ENCODE measurements at regions not wholly inside any gene's neighbourhood (a gene's known extent, or its start where the extent isn't known, plus 50 kb on each side); places are given as distances from the start of the nearest gene placed in this dataset.

DNA sequence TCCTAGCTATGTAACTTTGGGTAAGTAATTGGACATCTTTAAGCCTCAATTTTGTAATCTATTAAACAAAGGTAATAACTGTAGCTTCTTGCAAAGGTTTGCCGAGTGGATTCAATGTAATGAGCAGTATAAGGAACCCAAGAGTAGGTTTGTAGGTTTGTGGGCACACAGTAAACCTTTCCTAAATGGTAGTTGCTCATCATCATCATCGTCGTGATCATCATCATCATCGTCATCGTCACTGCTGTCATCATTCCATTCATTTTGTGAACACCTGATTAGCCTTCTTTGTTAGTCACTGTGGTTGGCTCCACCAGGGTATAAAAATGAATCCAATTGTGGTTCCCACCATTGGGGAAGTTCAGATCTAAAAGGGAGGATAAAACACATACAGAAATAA, 223.1 kb upstream of the KIRREL3 start:
- DNase-seq (ENCODE audit: low read depth): no peak

DNA sequence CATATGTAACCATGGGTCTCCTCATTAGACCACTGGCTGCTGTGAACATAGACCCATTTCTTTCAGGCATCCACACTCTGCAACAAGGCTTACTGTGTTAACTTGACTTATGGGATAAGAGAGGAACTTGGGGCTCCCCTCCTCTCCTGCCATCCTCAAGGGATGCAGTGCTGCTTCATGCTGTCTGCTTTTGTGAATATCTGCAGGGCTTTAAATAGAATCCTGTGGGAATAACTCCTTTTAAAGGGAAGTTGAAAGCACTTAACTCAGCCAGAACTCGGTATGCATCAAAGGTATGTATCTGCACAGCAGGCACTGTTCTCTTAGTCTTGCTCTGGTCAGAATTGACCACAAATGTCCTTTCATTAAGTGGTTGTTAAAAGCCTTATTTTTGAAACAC, 222.5 kb upstream of the KIRREL3 start:
- DNase-seq (ENCODE audit: low read depth): no peak

DNA sequence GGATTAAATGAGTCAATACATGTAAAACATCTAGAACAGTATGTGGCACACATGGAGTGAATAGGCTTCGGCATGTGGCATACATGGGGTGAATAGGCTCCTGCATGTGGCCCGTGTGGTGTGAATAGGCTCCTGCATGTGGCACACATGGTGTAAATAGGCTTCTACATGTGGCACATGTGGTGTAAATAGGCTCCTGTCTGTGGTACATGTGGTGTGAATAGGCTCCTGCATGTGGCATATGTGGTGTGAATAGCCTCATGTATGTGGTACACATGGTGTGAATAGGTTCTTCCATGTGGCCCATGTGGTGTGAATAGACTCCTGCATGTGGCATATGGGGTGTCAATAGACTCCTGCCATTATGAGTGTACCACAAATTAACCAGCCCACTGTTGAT, 219.1 kb upstream of the KIRREL3 start:
- DNase-seq (ENCODE audit: low read depth): no peak

DNA sequence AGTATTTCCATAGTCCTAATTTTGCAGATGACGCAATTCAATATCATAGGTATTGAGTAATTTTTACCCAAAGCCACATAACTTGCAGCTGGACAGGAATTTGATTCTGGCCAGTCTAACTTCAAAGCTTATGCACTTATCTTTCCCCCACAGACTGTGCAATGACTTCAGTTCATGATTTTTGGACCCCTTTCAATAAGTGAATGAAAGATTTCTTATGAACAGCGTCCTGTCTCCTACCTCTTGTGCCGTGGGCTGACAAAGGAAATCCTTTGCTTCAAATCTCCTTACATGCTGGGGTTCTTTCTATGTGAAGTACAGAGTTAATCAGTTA, 217.7 kb upstream of the KIRREL3 start:
- DNase-seq (ENCODE audit: low read depth): no peak

DNA sequence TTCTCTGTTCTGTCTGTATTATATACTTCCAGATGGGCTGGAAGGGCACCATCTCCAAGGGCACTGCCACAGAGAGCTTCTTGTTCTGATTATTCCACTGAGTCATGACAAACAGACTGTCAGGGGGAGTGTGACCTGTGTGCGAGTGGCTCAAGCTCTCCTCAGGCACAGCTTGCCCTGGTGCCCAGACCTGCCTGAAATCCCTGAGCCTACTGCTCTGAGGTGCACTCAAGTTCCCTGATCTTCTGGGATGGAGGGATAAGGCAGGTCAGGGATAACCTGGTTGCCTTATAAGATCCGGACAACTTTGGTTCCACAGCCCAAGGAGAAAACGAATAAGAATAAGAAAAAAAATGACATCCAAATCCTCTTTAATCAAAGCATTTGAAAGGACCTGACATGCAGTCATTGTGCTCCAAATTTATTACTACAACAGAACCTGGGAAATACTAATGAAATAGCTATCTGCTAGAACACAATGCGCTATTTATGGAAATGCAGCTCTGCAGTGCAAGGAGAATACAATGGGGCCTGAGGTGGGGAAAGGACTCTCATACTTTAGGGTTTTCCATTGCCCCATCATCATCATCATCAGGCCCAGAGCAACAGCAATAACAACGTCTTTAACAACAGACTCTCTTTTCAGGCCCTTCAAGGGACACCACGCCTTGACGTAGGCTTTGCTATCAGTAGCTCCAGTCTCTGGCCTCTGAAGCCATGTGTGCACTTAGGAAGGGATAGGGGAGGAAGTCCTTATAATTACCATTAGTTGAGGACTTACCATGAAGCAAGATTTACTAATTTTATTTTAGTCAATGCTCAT, 217.1 kb upstream of the KIRREL3 start:
- DNase-seq (ENCODE audit: low read depth): no peak

DNA sequence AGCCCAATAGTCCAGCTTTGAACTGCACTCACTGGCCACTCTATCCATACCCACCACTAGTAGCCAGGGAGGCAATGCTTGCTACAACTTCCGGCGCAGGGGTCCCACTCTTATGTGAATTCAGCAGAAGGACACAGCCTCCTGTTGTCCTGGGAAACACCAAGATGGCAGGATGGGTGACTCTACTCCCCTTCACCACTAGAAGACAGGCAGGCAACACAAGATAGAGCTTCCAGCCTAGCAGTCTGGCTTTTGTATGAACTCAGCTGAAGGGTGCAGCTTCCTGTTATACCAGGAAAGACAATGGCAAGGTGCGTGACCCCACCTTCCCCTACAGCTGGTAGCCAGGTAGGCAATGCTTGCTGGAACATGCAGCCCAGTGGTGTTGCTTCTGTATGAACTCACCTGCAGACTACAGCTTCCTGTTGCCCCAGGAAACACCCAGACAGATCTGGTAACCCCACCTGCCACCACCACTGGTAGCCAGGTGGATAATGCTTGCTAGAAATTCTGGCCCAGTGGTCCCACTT, 205.2 kb upstream of the KIRREL3 start:
- no peak for DNase-seq (ENCODE audit: low read depth)

DNA sequence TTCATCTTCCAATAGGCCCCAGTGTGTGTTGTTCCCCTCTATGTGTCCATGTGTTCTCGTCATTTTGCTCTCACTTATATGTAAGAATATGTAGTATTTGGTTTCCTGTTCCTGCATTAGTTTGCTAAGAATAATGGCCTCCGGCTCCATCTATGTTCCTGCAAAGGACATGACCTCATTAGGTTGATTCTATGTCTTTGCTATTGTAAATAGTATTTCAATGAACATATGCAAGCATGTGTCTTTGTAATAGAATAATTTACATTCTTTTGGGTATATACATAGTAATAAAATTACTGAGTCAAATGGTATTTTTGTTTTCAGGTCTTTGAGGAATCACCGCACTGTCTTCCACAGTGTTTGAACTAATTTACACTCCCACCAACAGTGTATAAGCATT, 202.9 kb upstream of the KIRREL3 start:
- DNase-seq (ENCODE audit: low read depth): no peak

DNA sequence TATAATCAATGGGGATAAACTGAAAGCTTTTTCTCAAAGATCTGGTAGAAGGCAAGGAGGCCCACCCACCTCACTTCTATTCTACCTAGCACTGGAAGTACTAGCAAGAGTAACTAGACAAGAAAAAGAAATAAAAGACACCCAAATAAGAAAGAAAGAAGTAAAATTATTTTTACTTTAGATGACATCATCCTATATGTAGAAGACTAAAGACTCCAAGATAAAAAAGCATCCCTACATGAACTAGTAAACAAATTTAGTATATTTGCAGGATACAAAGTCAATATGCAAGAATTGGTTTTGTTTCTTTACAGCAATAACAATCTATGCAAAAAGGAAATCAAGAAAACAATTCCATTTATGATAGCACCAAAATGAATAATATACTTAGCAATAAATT, 201.5 kb upstream of the KIRREL3 start:
- DNase-seq (ENCODE audit: low read depth): no peak

DNA sequence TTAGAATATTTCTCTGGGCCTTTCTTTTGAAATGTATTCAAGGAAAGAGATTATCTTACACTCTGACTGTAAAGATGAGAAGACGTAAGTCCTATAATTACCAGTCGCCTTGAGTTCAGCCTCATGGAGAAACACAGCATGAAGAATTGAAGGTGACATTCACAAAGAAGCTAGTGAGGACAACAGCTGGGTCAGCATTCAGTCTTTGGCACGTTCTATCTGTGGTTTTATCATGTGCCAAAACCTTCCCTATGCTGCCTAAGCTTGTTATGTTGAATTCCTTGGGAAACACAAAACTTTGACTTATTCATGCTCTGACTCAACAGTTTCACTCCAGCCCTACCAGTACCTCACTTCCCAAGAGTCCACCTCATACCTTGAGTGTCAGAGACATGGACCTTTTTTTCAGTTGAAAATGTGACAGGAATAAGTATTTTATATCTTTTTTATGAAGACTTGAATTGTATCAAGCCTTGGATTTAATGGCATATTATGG, 198.8 kb upstream of the KIRREL3 start:
- no peak for DNase-seq (ENCODE audit: low read depth)

DNA sequence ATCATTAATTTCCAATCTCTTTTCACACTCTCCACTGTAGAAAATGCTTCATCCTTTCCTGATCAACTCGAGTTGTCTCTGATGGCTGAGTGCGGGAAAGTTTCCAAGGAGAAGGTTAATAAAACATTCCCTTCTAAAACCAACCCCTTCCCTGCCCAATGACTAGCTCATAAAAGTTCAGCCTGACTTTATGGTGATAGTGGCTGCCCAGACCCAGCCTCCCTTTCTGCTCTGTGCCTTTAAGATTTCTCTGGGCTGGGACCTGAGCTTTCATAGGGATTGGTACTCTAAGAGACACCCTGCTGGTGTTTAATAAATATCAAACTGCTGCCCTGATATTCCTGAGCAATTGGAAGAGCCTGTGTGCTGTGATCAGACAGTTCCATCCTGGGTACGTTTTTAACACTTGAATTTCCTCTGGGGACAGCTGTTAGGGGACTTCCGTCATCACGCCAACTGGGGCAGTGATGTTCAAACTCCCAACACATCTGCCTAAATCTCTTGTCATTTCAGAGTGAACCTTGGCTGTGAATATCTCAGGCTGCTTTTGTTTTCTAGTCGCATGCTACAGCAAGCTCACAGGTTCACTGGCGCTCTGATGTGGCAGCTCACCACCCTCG, 195.0 kb upstream of the KIRREL3 start:
- DNase-seq (ENCODE audit: low read depth): no peak

DNA sequence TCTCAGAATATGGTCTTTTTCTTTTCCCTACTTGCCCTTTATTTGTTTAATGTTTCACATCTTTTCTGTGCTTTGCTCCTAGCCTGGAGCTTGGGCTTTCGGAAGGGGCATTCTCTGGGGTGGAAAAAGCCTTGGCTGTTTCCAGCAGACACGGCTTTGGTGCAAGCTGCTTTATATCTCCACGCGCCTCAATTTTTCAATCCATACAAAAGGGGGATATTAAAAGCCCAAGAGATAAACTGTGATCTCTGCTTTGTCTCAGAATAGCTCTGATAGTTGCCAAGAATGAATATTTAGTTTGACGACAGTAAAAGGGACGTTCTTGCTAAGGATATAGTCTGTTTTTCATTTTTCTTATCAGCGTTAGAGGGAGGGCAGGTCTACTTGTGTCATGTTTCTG, 194.0 kb upstream of the KIRREL3 start:
- DNase-seq (ENCODE audit: low read depth): no peak

DNA sequence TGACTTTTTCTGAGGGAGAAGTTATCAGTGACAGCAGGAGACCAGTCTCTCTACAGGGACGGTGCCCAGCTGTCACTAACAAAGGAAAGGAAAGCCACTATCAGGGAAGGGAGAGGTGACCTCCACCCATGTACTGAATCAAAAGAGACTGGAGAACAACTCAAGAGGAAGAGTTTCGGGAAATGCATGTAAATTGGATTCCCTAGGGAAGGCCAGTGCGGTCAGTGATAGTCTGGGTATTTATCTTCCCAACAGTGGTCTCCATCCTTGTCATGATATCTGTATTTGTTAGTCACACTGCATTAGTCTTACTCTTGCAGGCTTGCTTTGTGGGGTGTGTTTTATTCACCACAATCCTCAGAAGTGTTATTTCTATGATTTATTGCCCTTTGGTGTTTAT, 193.4 kb upstream of the KIRREL3 start:
- DNase-seq (ENCODE audit: low read depth): no peak

DNA sequence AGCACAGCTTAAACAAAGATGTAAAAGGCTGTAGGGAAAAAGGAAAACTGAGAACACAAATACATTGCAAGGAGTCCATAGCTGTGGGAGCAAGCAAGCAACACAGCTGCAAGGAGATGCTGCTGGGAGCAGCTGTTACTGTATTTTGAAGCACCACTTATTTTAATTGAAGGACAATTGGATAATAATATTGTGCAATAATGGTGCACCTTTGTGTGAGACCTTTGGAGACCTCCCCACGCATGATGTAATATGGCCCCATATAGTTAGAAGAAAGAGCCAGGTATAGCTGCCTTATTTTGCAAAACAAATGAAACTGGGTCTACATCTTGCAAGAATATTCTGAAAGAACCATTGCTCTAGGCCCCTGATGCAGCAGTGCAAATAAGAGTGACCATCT, 191.1 kb upstream of the KIRREL3 start:
- no peak for DNase-seq (ENCODE audit: low read depth)

DNA sequence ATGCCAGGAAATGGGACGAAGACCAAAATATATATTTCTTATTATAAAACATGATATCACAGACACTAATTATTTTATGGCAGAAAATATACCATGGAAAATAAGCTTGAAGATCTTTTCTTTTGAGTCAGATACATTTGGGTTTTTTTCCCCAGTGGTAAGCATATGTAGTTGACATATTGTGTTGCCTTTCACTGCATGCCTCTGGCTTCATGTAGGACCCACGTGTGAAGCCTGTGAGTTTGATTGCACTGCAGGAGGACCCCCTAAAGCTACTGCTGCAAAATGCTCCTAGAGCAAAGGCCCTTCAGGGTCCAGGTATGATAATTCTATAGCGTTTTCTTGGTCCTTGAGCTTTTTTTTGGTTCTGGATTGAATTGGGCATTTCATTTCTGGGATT, 190.7 kb upstream of the KIRREL3 start:
- no peak for DNase-seq (ENCODE audit: low read depth)

DNA sequence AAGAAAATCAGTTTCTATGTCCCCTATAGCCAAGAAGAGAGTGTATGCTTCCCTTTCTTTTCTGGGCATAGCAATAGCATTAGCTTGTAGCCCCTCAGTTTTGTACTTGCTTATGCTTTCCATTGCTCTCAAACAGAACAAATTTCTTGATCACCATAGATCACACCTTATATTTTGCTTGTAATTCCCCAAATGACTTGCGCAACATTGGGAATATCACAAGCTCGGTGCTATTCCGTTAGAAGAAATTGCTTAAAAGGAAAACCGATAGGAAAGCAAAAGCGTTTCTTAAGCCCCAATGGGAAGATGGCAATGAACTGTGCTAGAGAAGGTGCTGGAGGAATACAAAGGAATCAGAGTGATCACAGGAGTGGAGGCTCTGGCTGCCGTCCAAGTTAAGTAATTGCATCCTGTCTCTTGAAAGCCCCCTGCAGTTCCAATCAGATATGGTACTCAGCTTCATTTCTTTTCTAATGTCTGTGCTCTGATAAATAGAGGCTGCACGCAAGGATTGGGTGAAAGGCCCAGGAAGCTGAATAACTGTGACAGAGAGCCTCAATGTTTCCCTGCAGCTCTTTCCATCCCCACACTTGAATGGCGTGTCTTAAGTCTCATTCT, 182.1 kb upstream of the KIRREL3 start:
- no peak for DNase-seq (ENCODE audit: low read depth)

DNA sequence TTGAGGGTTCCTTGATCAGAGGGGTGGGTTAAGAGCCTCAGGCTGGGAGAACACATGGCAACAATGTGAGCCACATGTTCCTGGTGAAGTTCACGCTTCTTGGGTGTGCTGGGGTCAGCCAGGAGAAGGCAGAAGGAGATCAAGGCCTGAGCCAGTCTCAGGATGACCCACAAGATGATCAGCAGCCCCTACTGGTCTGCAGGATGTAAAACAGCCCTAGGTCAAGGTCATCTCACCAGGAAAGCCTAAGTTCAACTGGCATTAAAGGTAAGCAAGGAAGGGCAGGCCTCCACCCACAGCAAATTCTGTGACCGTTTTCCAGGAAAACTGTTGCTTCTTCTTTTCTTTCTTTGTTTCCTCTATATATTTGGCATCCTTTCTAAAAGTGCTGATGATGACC, 156.7 kb upstream of the KIRREL3 start:
- DNase-seq (ENCODE audit: low read depth): no peak

DNA sequence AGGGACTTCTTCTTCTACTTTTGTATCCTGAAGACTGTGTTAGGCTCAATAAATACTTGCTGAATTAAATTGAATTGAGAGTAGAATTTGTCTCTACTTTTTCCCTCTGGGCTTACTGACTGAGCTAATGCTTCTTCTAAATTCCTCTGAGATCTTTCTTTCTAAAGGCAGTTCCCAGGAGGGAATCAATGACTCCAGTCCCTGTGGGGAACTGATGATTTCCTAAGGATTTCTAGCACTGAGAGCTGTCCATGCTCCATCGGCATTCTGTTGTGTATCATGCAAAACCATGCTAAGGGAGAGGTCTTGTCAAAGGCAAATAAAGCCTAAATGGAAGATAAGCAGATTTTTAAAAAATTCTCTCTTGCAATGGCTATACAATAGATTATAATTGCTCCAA, 148.8 kb upstream of the KIRREL3 start:
- DNase-seq (ENCODE audit: low read depth): no peak

DNA sequence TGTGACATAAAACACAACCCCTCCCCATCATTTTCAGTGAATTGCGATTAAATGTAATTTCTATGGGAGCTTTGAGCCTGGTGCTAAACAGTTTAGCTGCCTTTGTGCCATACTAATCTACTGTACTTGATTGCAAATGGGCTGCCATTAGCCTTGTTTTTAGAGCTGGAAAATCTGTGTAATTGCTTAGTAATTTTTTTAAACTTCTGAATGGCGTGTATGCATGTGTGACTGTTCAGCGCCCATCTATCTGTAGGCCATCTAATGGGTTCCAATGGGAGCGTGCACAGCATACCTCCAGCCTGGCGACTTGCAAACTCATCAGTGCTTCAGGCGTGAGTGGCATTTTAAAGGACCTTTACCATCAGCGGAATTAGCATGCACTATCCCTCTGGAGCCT, 142.7 kb upstream of the KIRREL3 start:
- DNase-seq (ENCODE audit: low read depth): no peak

DNA sequence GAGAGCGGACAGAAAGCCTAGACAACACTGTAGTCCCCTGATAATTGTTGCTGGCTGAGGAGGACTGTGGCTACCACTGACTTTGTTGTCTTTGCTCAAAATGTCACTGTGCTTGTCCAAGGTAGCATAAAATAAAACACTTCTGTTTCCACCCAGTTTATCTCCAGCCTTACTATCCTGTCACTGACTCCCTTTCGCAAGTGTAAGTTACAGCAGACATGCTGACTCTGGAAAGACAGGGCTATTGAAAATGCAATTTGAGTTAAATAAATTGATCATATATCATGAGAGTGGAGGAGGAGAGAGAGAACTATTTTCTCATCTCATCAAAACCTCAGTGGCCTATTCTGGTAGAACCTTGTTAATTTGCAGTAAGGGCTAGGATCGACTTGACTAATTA, 138.0 kb upstream of the KIRREL3 start:
- DNase-seq (ENCODE audit: low read depth): no peak

DNA sequence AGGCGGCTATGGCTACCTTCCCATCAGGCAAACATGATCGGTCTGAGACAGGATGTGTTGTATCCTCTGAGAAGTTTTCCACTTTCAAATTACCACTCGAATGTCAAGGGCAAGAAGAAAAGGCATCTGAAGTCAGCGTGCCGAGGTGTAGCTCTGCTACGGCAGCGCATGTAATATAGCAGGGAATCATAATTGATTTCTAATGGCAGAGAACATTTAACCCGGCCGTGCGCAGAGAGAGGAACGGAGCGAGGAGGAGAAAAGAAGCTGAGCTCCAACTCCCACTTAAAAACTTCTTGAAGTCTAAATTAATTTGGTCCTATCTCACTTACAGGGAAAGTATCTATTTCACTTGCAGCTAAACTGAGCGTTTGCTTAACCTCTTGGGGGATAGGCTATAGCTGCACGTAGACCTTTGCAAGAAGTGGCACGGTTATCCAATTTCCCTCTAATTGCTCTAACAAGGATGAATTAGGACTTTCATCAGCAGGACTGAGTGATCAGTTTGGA, 137.3 kb upstream of the KIRREL3 start:
- DNase-seq (ENCODE audit: low read depth): no peak

DNA sequence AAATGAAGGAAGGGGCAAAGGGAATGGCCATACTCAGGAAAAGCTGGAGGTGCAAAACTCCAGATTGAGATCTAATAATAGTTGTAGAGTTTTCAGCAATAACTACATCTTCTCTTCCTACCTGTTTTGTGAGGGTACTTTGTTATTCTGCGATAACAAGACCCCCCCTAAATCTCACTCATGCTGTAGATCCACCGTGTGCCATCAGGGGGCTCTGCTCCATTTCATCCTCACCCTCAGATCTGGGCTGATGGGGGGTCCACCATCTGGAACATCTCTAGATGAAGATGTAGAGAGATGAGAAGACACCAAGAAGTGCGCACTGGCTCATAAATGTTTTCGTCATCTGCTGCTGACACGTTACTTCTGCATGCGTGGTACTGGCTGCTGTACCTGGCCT, 135.9 kb upstream of the KIRREL3 start:
- no peak for DNase-seq (ENCODE audit: low read depth)

DNA sequence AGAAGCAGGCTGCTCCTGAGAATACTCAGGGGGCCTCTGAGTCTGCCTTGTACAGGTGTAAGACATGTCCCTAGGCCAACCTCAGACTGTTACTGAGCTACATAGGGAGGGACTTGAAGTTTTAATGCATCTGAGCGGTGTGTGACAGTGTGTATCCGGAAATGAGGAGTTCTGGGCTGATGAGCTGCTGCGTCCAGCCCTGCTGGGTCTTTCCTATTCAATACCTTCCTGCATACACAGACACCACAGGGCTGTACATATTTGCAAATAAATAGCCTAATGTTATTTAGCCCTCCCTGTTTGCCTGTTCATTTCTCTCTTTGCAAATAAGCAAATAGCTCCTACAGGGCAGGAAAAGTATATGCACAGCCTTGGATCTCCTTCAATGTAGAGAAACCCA, 134.7 kb upstream of the KIRREL3 start:
- DNase-seq (ENCODE audit: low read depth): no peak

DNA sequence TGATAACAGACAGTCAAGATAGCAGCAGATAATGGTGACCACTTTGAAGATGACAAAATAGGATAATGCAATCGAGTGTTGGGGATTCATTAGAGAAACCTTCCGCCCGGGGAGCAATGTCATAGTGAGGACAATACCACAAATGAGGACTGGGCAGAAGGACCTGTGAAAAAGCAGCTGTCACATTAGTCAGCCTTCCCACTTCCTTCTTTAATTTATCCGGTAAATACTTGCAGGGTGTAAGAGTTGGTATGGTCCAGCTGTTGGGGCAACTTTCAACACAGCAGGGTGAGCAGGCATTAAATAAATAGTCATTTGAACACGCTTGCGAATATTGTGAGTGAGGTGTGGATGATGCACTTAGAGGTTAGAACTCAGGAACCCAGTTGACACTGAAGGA, 132.5 kb upstream of the KIRREL3 start:
- no peak for DNase-seq (ENCODE audit: low read depth)

Measured in activated T-cell treated with anti-CD3 and anti-CD28 coated beads for 1 hour (primary cell).